K562 (cell line): ENCODE measurements at regions not wholly inside any gene's neighbourhood (a gene's known extent, or its start where the extent isn't known, plus 50 kb on each side); places are given as distances from the start of the nearest gene placed in this dataset.

Source experiments
- ATAC-seq: fragments of 200-7000 bp; cut with Tn5 transposase; 3 replicates; pipeline ENCODE4 v1.9.1; 2020; ENCODE audit warnings: moderate library complexity
- BruUV-seq: library from RNA; stranded (reverse); fragments of 400-500 nt; replicated peaks from 2 replicates; lab custom pipeline; 2021; lab: Mats Ljungman, UMichigan
- CTCF ChIA-PET: fragments of 300-600 bp; formaldehyde crosslinking; extraction: SDS; loops from one replicate; lab custom pipeline; 2021; ENCODE audit warnings: low intra/inter-chr PET ratio; lab: Yijun Ruan, JAX
- POLR2A ChIA-PET: fragments of 300-600, 350-650 bp; sonication (Branson Sonifier 250); formaldehyde crosslinking; extraction: SDS; loops from one replicate; lab custom pipeline; 2021; ENCODE audit warnings: antibody characterized with exemption, inconsistent platforms; lab: Yijun Ruan, JAX
- DNase-seq, 4 experiments: peaks; one replicate each; pipeline versions ENCODE4 v3.0.0 to v3.0.0-alpha.2; 2011 to 2018; ENCODE audit warnings: low spot score in 3 of 4, mixed read lengths in 3 of 4; ENCODE audit errors: extremely low read depth in 1 of 4
- FAIRE-seq: peaks from 2 replicates; lab custom pipeline; 2011; peaks lifted over from hg19 to GRCh38; lab: Jason Lieb, UNC
- H2AFZ ChIP-seq: 2 replicates; pipeline ENCODE4 v1.6.0; 2011; ENCODE audit warnings: low read depth, low read length, control low read depth, inconsistent platforms
- H3K27ac ChIP-seq: fragments of 200-600 bp; 3 replicates; pipeline ENCODE4 v1.8.0; 2011; ENCODE audit warnings: low read depth, mild to moderate bottlenecking, control low read depth, inconsistent platforms, low read length, moderate library complexity, mixed read lengths; ENCODE audit errors: extremely low read depth
- H3K27me3 ChIP-seq, 2 experiments: fragments of 300-600 bp in 1 of 2; 2 replicates in 1 of 2; 3 replicates in 1 of 2; pipeline versions ENCODE4 v1.6.0 to v1.8.0; 2011; ENCODE audit warnings: inconsistent platforms in 2 of 2, low read length in 2 of 2, mild to moderate bottlenecking in 1 of 2, mixed read lengths in 1 of 2, moderate library complexity in 1 of 2; ENCODE audit not compliant: control insufficient read depth in 2 of 2, insufficient read depth in 2 of 2
- H3K36me3 ChIP-seq: fragments of 300-600 bp; 3 replicates; pipeline ENCODE4 v1.8.0; 2011; ENCODE audit warnings: mild to moderate bottlenecking, low read length, inconsistent platforms; ENCODE audit not compliant: control insufficient read depth, insufficient read depth
- H3K4me1 ChIP-seq, 2 experiments: fragments of 200-600 bp in 1 of 2; replicated peaks in 1 of 2; 2 replicates in 1 of 2; 3 replicates in 1 of 2; pipeline versions ENCODE4 v1.5.1 to v1.8.0; 2011; ENCODE audit warnings: inconsistent platforms in 2 of 2, low read length in 2 of 2, mild to moderate bottlenecking in 1 of 2, mixed read lengths in 1 of 2, moderate library complexity in 1 of 2; ENCODE audit not compliant: control insufficient read depth in 2 of 2, insufficient read depth in 2 of 2
- H3K4me2 ChIP-seq: 2 replicates; pipeline ENCODE4 v1.6.1; 2011; ENCODE audit warnings: low read length, control low read depth, inconsistent platforms, mixed read lengths; ENCODE audit not compliant: insufficient read depth
- H3K4me3 ChIP-seq: fragments of 200-600 bp; sonication (generic), shearing (Covaris generic); 2 replicates; pipeline ENCODE4 v1.5.1; 2016; ENCODE audit warnings: control low read depth, inconsistent platforms
- H3K79me2 ChIP-seq: fragments of 200-600 bp; 3 replicates; pipeline ENCODE4 v1.8.0; 2011; ENCODE audit warnings: low read length, inconsistent platforms; ENCODE audit not compliant: control insufficient read depth, insufficient read depth
- H3K9ac ChIP-seq, 2 experiments: 2 replicates each; pipeline versions ENCODE4 v1.6.0 to v1.6.1; 2011; ENCODE audit warnings: low read depth in 2 of 2, low read length in 2 of 2, control low read depth in 1 of 2, inconsistent platforms in 1 of 2, mild to moderate bottlenecking in 1 of 2, mixed read lengths in 1 of 2; ENCODE audit not compliant: insufficient read depth in 1 of 2
- H3K9me1 ChIP-seq: one replicate; pipeline ENCODE4 v1.6.0; 2011; ENCODE audit warnings: inconsistent platforms, mild to moderate bottlenecking, low read length, moderate library complexity; ENCODE audit not compliant: control insufficient read depth, insufficient read depth
- H3K9me3 ChIP-seq: replicated peaks from 2 replicates; pipeline ENCODE4 v1.5.1; 2011; ENCODE audit warnings: low read depth, low read length, inconsistent platforms; ENCODE audit not compliant: control insufficient read depth, insufficient read depth
- H4K20me1 ChIP-seq: replicated peaks from 2 replicates; pipeline ENCODE4 v1.6.1; 2011; ENCODE audit warnings: low read length, inconsistent platforms, mixed read lengths; ENCODE audit not compliant: control insufficient read depth, insufficient read depth
- CHD4 ChIP-seq: fragments of 200-600 bp; sonication (generic); IDR thresholded peaks from 3 replicates; pipeline ENCODE4 v1.6.1; 2012; ENCODE audit warnings: low read depth, mild to moderate bottlenecking, mixed read lengths, low read length, inconsistent platforms; ENCODE audit not compliant: insufficient read depth, insufficient replicate concordance, poor library complexity, severe bottlenecking
- DPF2 ChIP-seq: fragments of 450-650 bp; IDR thresholded peaks from 2 replicates; pipeline ENCODE4 v1.6.1; 2016
- ELF2 ChIP-seq: fragments of 250-450 bp; sonication (Bioruptor Pico); IDR thresholded peaks from 2 replicates; pipeline ENCODE4 v1.5.0; 2021; ENCODE audit warnings: mild to moderate bottlenecking
- ETV6 ChIP-seq, 3 experiments: fragments of 150-350 bp in 1 of 3; sonication (generic) in 1 of 3; formaldehyde crosslinking in 1 of 3; IDR thresholded peaks; 2 replicates each; pipeline versions ENCODE4 v1.6.1 to v1.8.0; 2014 to 2022; ENCODE audit warnings: borderline replicate concordance in 2 of 3, low read depth in 2 of 3, antibody characterized with exemption in 1 of 3, low read length in 1 of 3, mild to moderate bottlenecking in 1 of 3, missing genetic modification reagents in 1 of 3
- FOXJ3 ChIP-seq: sonication (generic); formaldehyde crosslinking; IDR thresholded peaks from 2 replicates; pipeline ENCODE4 v1.4.0; 2020; ENCODE audit warnings: mild to moderate bottlenecking, missing genetic modification reagents
- HEY1 ChIP-seq: fragments of 250-450 bp; sonication (Bioruptor Pico); IDR thresholded peaks from 2 replicates; pipeline ENCODE4 v1.5.0; 2020; ENCODE audit warnings: mild to moderate bottlenecking, moderate library complexity, borderline replicate concordance
- NFE2 ChIP-seq: IDR thresholded peaks from 2 replicates; pipeline ENCODE4 v1.6.1; 2014; ENCODE audit warnings: antibody characterized with exemption, low read depth
- NR4A1 ChIP-seq, 2 experiments: fragments of 250-450 bp in 1 of 2; fragments of 450-650 bp in 1 of 2; sonication (Bioruptor Pico) in 1 of 2; IDR thresholded peaks; 2 replicates each; pipeline versions ENCODE4 v1.4.0 to v1.6.1; 2016 to 2020; ENCODE audit warnings: mild to moderate bottlenecking in 2 of 2, missing compliant biosample characterization in 1 of 2, missing genetic modification characterization in 1 of 2, moderate library complexity in 1 of 2
- POLR2G ChIP-seq: fragments of 200-400 bp; formaldehyde crosslinking; IDR thresholded peaks from 2 replicates; pipeline ENCODE4 v1.6.1; 2017; ENCODE audit warnings: low read depth, mild to moderate bottlenecking, antibody characterized with exemption, low read length, moderate library complexity
- RAD51 ChIP-seq: fragments of 450-650 bp; IDR thresholded peaks from 2 replicates; pipeline ENCODE4 v1.7.1; 2016; ENCODE audit warnings: low read depth, mild to moderate bottlenecking, borderline replicate concordance
- SAFB ChIP-seq: fragments of 200-400 bp; formaldehyde crosslinking; IDR thresholded peaks from 2 replicates; pipeline ENCODE4 v1.6.1; 2017; ENCODE audit warnings: low read depth, low read length, borderline replicate concordance
- SLC30A9 ChIP-seq: fragments of 250-450 bp; sonication (Bioruptor Pico); IDR thresholded peaks from 2 replicates; pipeline ENCODE4 v1.8.0; 2022; ENCODE audit warnings: mild to moderate bottlenecking, moderate library complexity
- ZBTB9 ChIP-seq: fragments of 450-650 bp; formaldehyde crosslinking; IDR thresholded peaks from 2 replicates; pipeline ENCODE4 v1.4.0; 2020; ENCODE audit warnings: mild to moderate bottlenecking, moderate library complexity
- ZEB2 ChIP-seq: fragments of 450-650 bp; IDR thresholded peaks from 2 replicates; pipeline ENCODE4 v1.6.1; 2016
- ZHX1 ChIP-seq: fragments of 150-350 bp; conservative IDR thresholded peaks from 2 replicates; pipeline ENCODE4 v1.6.1; 2014; ENCODE audit warnings: low read length
- ZNF133 ChIP-seq: fragments of 250-450 bp; sonication (Bioruptor Pico); IDR thresholded peaks from 2 replicates; pipeline ENCODE4 v1.4.0; 2020; ENCODE audit warnings: mild to moderate bottlenecking
- ZNF146 ChIP-seq: IDR thresholded peaks from one replicate; pipeline ENCODE4 v1.6.1; 2018; ENCODE audit warnings: missing compliant biosample characterization; ENCODE audit not compliant: unreplicated experiment
- ZNF512 ChIP-seq: IDR thresholded peaks from 2 replicates; pipeline ENCODE4 v1.6.1; 2016; ENCODE audit warnings: missing genetic modification characterization, missing compliant biosample characterization
- ZNF551 ChIP-seq: fragments of 250-450 bp; sonication (Bioruptor Pico); IDR thresholded peaks from 2 replicates; pipeline ENCODE4 v1.5.0; 2021; ENCODE audit warnings: mild to moderate bottlenecking, moderate library complexity
- WGBS: fragments of 100-300 bp; shearing (Covaris generic); methylation state at CpG from one replicate; pipeline ENCODE4 v1.1.6; 2016; ENCODE audit warnings: low coverage, mixed read lengths; ENCODE audit not compliant: insufficient coverage; ENCODE audit errors: missing lambda C conversion rate; 5-methylcytosine and 5-hydroxymethylcytosine counted together
- in situ Hi-C: fragments of 300-500 bp; cut with MboI; formaldehyde crosslinking; loops from 4 replicates; pipeline ENCODE4 v1.15.0; 2018; ENCODE audit warnings: inconsistent platforms, mixed read lengths
- intact Hi-C: fragments of 100-400 bp; cut with micrococcal nuclease; formaldehyde crosslinking; loops from 2 replicates; pipeline ENCODE4 v1.14.2; 2022

GRCh38 chr18:2485983-2486382 lies 85.3 kb downstream of the METTL4 start:
- POLR2A ChIA-PET = no interaction called here
- intact Hi-C loops = no loop called here
- Histone ChIP-seq H3K36me3 (no peaks in the 10 kb centered on the region), H3K4me2 (no peak overlapping the region), H3K27me3 (peaks cover 0 to 1% of the 10 kb centered on the region in 2 experiments; a peak in 2 of 5 replicates), H3K9me3 (no peaks in the 10 kb centered on the region), H3K4me1 (no peaks in the 10 kb centered on the region), H3K79me2 (no peaks in the 10 kb centered on the region), H3K27ac (no peak overlapping the region), H3K4me3 (no peak overlapping the region), H3K9me1 (no peaks in the 10 kb centered on the region), H4K20me1 (no peaks in the 10 kb centered on the region), H3K9ac (no peak overlapping the region), H2AFZ (no peak overlapping the region)
- in situ Hi-C loops = no loop called here
- no peak for ATAC-seq
- BruUV-seq = no TSS peak
- WGBS = 11% methylated on average over 1 of the region's 1 CpG
- no peak for FAIRE-seq
- no peak for DNase-seq
- CTCF ChIA-PET = no interaction called here
- TF ChIP-seq ZBTB9 (CRISPR knock-in tag) (no peak), DPF2 (no peak), NFE2 (no peak), NR4A1 (CRISPR knock-in tag; IDR thresholded peaks at IDR 0.05) (no peak), NR4A1 (tag; IDR thresholded peaks at IDR 0.05) (no peak), FOXJ3 (CRISPR knock-in tag) (no peak), POLR2G (no peak), HEY1 (no peak), ETV6 (IDR thresholded peaks at IDR 0.05; ENCODE audit: borderline replicate concordance in 1 of 2, low read depth in 2 of 2, low read length in 1 of 2) (no peak), ETV6 (CRISPR knock-in tag; IDR thresholded peaks at IDR 0.05; ENCODE audit: borderline replicate concordance) (no peak), SAFB (no peak), RAD51 (no peak), ZHX1 (no peak), ZNF133 (CRISPR knock-in tag) (no peak), ZNF512 (tag) (no peak), SLC30A9 (CRISPR knock-in tag) (no peak), ZEB2 (no peak), CHD4 (no peak), ZNF551 (CRISPR knock-in tag) (no peak), ELF2 (CRISPR knock-in tag) (no peak), ZNF146 (CRISPR knock-in tag) (no peak)
